ENCODE measurements at regions not wholly inside any gene's neighbourhood (a gene's known extent, or its start where the extent isn't known, plus 50 kb on each side); places are given as distances from the start of the nearest gene placed in this dataset.
A peak's percentile ranks its signal among the peaks of the same experiment; 100 is the strongest.

DNA sequence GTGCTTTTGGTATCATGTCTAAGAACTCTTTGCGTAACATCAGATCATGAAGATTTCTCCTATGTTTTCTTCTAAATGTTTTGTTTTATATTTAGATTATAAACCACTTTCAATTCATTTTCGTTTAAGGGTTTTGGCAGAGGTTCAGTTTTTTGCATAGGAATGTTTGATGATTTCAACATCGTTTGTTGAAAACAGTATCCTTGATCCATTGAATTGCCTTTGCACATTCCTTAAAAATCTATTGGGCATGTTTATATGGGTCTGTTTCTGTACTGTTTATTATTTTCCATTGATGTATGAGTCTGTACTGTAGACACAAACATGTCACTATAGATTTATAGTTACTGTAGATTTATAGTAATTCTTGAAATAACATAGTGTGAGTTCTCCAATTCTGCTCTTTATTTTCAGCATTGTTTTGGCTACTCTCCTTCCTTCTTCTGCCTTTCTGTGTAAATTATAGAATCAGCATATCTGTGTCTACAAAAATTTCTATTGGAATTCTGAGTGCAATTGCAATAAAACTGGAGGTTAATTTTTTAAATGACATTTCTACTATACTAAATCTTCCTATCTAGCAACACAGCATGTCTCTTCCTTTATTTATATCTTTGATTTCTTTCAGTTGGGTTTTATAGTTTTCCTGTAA lies 374.0 kb downstream of the SV2B start:
- no peak for DNase-seq (ENCODE audit: low spot score)

- DNase-seq (ENCODE audit: low spot score): peak; percentile 44
Measured at GRCh38 chr15:91476861-91477260, 376.6 kb upstream of the SLCO3A1 start.

GRCh38 chr15:91478717-91479191 lies 374.8 kb upstream of the SLCO3A1 start:
- DNase-seq (ENCODE audit: low spot score): peak; percentile 92

DNA sequence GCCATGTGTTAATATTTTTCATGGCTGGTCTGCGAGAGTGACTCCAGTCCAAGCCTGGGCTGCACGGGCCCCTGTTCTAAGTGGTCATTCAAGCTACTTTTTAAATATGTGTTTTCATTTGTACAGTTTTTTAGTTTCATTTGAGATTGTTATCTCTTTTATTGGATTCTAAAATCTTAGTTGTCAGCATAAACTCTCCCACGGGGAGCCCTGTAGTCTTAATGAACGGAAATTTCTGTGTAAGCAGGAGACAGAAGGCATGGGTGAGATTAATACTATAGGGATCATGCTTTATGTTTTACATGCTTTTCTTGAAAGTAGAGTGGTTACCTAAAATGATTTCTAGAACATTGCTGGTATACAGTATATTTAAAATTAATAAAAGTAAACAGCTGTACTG lies 373.1 kb upstream of the SLCO3A1 start:
- no peak for DNase-seq (ENCODE audit: low spot score)

DNA sequence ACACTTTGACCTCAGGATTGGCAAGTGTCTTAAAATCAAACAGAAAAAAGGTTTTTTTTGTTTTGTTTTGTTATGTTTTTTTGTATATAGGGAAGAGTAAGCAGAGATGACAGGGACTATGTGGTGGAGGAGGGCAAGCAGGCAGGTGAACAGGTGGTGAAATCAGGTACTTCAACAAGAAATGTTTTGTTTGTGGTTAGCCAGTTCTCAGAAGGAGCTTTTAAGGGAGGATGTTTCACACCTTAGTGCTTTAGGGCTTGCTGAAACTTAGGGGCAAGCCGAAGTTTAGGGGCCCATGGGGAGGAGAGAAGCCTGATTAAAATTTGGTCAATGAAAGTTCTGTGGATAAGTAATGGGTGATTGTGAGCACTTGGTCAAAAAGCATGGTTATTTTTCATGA lies 370.7 kb upstream of the SLCO3A1 start:
- no peak for DNase-seq (ENCODE audit: low spot score)

- no peak for DNase-seq (ENCODE audit: low spot score)
Measured at GRCh38 chr15:91484141-91484540, 369.4 kb upstream of the SLCO3A1 start.

GRCh38 chr15:91488452-91488851 lies 365.1 kb upstream of the SLCO3A1 start:
- no peak for DNase-seq (ENCODE audit: low spot score)

GRCh38 chr15:91490211-91490610 lies 363.3 kb upstream of the SLCO3A1 start:
- no peak for DNase-seq (ENCODE audit: low spot score)

DNA sequence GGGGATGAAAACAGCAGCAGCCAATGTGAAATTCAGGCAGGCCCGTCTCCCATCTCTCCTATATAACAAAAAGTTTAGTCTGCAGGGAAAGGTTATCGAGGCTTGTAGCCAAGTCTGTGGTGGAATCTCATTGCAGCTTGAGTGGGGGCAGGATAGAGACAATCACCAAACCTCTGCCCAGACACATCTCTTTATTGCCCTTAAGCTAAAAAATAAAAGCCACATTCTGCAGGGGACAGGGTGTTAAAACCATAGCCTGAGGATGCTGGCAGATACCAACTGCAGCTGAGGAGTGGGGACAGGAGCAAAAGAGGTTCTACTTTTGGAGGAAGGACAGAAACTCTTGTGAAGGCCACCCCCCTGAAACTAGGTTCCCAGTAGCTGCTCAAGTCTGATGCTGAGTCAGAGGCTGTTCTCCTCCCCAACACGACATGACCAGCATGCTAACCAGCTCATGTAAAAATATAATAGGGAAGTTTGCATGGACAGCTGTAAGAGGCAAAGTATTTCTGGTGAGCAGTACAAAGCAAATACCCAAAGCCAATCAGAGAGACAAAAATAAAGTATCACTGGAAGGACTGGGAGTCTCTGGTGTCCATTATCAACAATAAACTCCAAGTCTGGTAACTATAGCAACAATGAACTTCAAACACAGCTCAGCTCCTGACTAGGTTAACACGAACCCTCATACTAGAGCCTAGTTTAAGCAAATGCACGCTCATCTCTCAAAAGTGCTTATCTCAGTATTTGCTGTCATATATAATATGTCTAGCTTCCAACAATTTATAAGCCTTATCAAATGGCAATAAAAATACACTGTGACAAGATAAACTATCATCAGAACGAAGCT lies 362.2 kb upstream of the SLCO3A1 start:
- DNase-seq (ENCODE audit: low spot score): no peak

GRCh38 chr15:91496754-91497691 lies 356.5 kb upstream of the SLCO3A1 start:
- DNase-seq (ENCODE audit: low spot score): no peak

GRCh38 chr15:91498046-91498748 lies 355.3 kb upstream of the SLCO3A1 start:
- no peak for DNase-seq (ENCODE audit: low spot score)

DNA sequence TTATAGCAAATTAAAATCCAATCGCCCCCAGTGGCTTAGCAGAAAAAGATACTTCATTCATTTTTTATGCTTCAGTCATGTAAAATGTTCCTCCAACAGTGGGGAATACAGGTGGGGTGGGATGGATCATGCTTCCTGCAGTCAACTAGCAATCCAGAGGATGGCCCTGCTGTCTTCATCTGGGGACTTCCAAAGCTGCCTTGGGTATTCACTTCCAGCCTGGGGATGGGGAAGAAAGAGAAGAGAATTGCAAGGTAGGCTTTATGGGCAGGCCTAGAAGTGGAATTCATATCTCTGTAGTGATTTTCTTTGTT lies 354.8 kb upstream of the SLCO3A1 start:
- no peak for DNase-seq (ENCODE audit: low spot score)

DNA sequence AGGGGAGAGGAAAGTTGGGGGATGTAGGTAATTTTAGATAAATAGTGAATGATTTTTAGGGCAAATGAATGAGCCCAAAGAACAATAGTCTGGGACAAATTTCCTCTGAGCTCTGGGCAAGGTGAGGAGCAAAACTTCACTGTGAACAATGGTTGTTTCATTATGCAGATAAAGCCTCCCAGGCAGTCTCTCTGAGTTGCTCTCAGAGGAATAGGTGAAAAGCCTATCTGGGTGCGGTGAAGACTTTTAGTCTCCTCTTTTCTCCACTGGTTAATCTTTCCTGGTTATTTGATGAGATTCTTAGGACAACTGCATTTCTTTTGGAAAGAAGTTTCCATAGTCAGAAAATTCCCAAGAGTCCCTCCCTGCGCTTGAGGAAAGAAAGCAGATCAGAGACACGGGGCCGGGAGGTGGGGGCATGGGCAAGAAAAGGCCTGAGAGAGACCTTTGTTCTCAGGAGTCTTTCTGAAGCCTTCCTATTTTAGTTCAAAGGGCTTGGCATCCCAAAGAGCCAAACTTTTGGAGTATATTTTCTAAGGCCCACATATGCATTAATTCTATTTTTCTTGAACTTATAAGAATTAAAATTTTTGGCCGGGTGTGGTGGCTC lies 353.6 kb upstream of the SLCO3A1 start:
- no peak for DNase-seq (ENCODE audit: low spot score)

GRCh38 chr15:91508633-91509032 lies 344.9 kb upstream of the SLCO3A1 start:
- no peak for DNase-seq (ENCODE audit: low spot score)

DNA sequence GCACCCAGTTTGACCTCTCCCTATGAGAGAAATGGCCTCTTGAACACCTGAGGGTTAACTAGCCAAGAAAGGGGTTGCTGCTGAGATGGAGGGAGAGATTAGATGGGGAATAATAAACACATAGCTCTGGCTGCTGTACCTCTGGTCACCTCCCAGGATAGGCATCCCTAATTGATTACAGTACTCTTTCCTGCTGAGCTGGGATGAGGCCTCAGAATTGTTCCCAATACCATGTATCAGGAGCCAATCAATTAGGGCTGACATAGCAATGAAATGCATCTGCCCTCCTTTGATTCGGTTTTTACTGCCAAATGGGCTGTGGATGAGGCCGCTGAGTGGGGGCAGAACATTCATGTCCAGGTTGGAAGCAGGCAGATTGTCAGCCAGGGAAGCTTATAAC lies 339.4 kb upstream of the SLCO3A1 start:
- DNase-seq (ENCODE audit: low spot score): no peak

DNA sequence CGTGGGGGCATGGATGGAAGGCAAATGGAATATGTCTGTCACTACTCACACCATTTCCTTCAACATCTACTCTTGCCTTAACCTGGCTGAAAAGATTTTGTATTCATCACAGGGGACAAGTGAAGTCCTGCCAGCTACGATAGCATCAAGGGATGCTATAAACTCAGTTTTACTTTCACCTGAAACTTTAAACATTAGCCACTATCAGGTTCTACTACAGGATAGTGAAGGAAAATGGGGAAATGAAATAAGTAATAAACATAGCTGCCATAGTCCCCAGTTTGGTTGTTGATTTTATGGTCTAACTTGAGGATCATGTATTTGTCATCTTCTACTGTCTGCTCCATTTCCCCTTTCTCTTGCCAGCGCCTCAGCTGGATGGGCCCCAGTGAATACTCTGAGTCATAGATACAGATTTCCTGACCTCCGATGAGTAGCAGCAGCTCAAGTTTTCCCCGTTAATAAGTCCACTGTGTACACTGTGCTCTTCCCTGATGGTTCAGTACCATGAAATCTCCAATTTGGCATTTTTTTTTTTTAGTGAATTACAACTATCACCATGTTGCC lies 338.2 kb upstream of the SLCO3A1 start:
- DNase-seq (ENCODE audit: low spot score): no peak

DNA sequence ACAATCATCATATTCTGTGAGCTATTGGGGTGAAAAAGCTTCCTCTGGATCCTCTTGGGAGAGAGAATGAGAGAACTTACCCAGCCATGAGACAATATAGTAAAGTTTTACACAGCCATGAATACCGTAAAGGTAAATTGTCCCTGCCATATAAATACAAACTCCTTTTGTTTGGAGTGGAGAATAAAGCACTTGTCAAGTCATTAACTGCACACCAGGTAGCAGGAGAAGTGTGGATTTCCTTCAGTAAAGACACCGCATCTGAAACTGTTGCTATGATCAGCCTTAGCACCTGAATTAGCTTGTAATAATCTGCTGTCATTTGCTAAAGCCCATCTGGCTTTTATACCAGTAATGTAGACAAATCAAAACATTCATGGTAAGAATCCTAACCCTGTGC lies 336.6 kb upstream of the SLCO3A1 start:
- no peak for DNase-seq (ENCODE audit: low spot score)

GRCh38 chr15:91517491-91518200 lies 335.9 kb upstream of the SLCO3A1 start:
- DNase-seq (ENCODE audit: low spot score): no peak

- no peak for DNase-seq (ENCODE audit: low spot score)
Measured at GRCh38 chr15:91520850-91521249, 332.7 kb upstream of the SLCO3A1 start.

DNA sequence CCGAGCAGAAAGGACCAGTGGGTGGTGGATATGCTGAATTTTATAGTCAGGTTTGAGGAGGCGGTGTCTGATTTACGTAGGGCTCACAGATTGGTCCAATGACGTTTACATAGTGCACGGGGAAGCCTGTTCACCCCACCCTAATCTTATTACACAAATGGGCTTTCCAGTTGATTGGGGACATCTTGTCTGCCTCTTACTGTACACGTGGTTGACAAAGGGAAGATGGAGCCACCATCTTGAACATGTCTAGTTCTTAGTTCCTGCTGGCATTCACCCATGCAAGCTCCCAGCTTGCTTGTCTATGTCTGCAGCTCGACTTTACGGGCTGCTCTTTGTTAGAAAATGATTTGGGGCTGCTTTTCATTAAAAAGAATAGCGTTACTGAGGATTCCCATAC lies 332.0 kb upstream of the SLCO3A1 start:
- DNase-seq (ENCODE audit: low spot score): no peak

- no peak for DNase-seq (ENCODE audit: low spot score)
Measured at GRCh38 chr15:91521996-91522395, 331.5 kb upstream of the SLCO3A1 start.
